ENCODE measurements at regions not wholly inside any gene's neighbourhood (a gene's known extent, or its start where the extent isn't known, plus 50 kb on each side); places are given as distances from the start of the nearest gene placed in this dataset.

DNA sequence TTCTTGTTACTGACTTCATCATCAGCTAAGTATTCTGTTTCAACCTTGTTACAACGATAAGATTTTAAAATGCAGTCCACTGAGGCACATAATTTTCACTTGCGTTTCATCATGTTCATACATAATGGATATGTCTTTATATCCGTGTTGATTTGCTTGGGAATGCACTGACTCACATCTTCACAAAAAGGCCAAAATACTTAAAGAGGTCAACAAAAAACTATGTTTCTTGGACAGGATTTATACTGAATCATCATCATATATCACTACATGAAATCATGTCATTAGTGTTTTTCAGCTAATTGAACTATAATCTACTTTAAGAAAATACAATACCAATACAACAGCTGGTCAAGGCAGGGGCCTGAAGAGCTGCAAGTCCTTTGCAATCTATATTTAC, 324.5 kb upstream of the KLF6 start:
- Histone ChIP-seq H3K27ac (ENCODE audit: extremely low read depth, low read depth, low read length) (no peak overlapping the region), H2AFZ (ENCODE audit: low read depth, low read length) (no peak overlapping the region), H3K4me1 (replicated peaks in 1 of 2; ENCODE audit: control insufficient read depth in 2 of 2, insufficient read depth in 2 of 2, low read length in 2 of 2) (no peaks in the 10 kb centered on the region), H3K79me2 (ENCODE audit: control insufficient read depth, insufficient read depth, low read length) (no peaks in the 10 kb centered on the region), H3K9ac (ENCODE audit: insufficient read depth in 1 of 2, low read depth in 2 of 2, low read length in 2 of 2) (no peak overlapping the region), H3K9me3 (replicated peaks; ENCODE audit: control insufficient read depth, insufficient read depth, low read depth, low read length) (no peaks in the 10 kb centered on the region), H4K20me1 (replicated peaks; ENCODE audit: control insufficient read depth, insufficient read depth, low read length) (no peaks in the 10 kb centered on the region), H3K27me3 (ENCODE audit: control insufficient read depth in 2 of 2, insufficient read depth in 2 of 2, low read length in 2 of 2) (no peaks in the 10 kb centered on the region), H3K4me3 (no peak overlapping the region), H3K4me2 (ENCODE audit: insufficient read depth, low read length) (no peak overlapping the region), H3K9me1 (ENCODE audit: control insufficient read depth, insufficient read depth, low read length) (no peaks in the 10 kb centered on the region), H3K36me3 (ENCODE audit: control insufficient read depth, insufficient read depth, low read length) (no peaks in the 10 kb centered on the region)
- ATAC-seq: no peak
- ChIA-PET CTCF (ENCODE audit: low intra/inter-chr PET ratio) (no interaction called here), POLR2A (no interaction called here)
- TF ChIP-seq ZNF197 (CRISPR knock-in tag; IDR thresholded peaks at IDR 0.05; ENCODE audit: low read depth) (no peak), ZNF41 (CRISPR knock-in tag; conservative IDR thresholded peaks at IDR 0.05) (no peak), ETV5 (CRISPR knock-in tag; IDR thresholded peaks at IDR 0.05; ENCODE audit: low read depth) (no peak), IRF1 (CRISPR knock-in tag; IDR thresholded peaks at IDR 0.05; ENCODE audit: borderline replicate concordance) (no peak)
- no TSS peak for BruUV-seq (replicated peaks)
- 2% methylated on average over 3 of the region's 3 CpGs for WGBS (ENCODE audit: insufficient coverage, low coverage, missing lambda C conversion rate)
- FAIRE-seq: no peak
- intact Hi-C loops (cut with micrococcal nuclease) (no loop called here), in situ Hi-C loops (cut with MboI) (no loop called here)
- DNase-seq (ENCODE audit: extremely low read depth in 1 of 4, low spot score in 3 of 4): no peak

DNA sequence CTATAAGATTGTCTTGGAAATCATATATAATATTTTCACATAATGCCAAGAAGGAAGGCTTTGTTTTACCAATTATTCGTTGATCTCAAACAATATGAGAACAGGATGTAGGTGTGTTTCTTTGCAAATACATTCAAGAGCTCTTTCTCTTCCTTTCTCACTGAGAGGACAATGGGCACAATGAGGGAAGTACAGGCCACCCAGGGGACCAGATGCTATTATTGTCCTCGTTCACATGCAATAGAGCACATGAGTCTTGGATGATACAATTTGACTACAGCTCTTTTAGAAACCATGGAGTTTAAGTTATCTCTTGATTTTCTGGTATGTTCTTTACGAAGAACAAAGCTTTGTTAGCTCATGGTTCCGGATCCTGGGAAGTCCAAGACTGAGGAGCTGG, 323.7 kb upstream of the KLF6 start:
- Histone ChIP-seq H3K79me2 (ENCODE audit: control insufficient read depth, insufficient read depth, low read length) (no peaks in the 10 kb centered on the region), H3K4me3 (no peak overlapping the region), H4K20me1 (replicated peaks; ENCODE audit: control insufficient read depth, insufficient read depth, low read length) (no peaks in the 10 kb centered on the region), H3K9ac (ENCODE audit: insufficient read depth in 1 of 2, low read depth in 2 of 2, low read length in 2 of 2) (no peak overlapping the region), H3K9me1 (ENCODE audit: control insufficient read depth, insufficient read depth, low read length) (no peaks in the 10 kb centered on the region), H3K27me3 (ENCODE audit: control insufficient read depth in 2 of 2, insufficient read depth in 2 of 2, low read length in 2 of 2) (no peaks in the 10 kb centered on the region), H3K4me1 (replicated peaks in 1 of 2; ENCODE audit: control insufficient read depth in 2 of 2, insufficient read depth in 2 of 2, low read length in 2 of 2) (no peaks in the 10 kb centered on the region), H3K9me3 (replicated peaks; ENCODE audit: control insufficient read depth, insufficient read depth, low read depth, low read length) (no peaks in the 10 kb centered on the region), H3K4me2 (ENCODE audit: insufficient read depth, low read length) (no peak overlapping the region), H3K36me3 (ENCODE audit: control insufficient read depth, insufficient read depth, low read length) (no peaks in the 10 kb centered on the region), H2AFZ (ENCODE audit: low read depth, low read length) (no peak overlapping the region), H3K27ac (ENCODE audit: extremely low read depth, low read depth, low read length) (no peak overlapping the region)
- ChIA-PET CTCF (ENCODE audit: low intra/inter-chr PET ratio) (no interaction called here), POLR2A (interaction anchor here (0.7 kb wide), 1 partner anchor 282 kb away, joined by 3 read pairs; no protein-coding TSS in a partner anchor)
- intact Hi-C loops (cut with micrococcal nuclease) (no loop called here), in situ Hi-C loops (cut with MboI) (no loop called here)
- DNase-seq (ENCODE audit: extremely low read depth in 1 of 4, low spot score in 3 of 4): no peak
- ATAC-seq: no peak
- no peak for FAIRE-seq
- BruUV-seq (replicated peaks): no TSS peak
- 4% methylated on average over 4 of the region's 4 CpGs for WGBS (ENCODE audit: insufficient coverage, low coverage, missing lambda C conversion rate)
- TF ChIP-seq, protein P1, sequence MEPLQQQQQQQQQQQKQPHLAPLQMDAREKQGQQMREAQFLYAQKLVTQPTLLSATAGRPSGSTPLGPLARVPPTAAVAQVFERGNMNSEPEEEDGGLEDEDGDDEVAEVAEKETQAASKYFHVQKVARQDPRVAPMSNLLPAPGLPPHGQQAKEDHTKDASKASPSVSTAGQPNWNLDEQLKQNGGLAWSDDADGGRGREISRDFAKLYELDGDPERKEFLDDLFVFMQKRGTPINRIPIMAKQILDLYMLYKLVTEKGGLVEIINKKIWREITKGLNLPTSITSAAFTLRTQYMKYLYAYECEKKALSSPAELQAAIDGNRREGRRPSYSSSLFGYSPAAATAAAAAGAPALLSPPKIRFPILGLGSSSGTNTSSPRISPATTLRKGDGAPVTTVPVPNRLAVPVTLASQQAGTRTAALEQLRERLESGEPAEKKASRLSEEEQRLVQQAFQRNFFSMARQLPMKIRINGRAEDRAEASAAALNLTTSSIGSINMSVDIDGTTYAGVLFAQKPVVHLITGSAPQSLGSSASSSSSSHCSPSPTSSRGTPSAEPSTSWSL (CRISPR knock-in tag; IDR thresholded peaks at IDR 0.05; ENCODE audit: borderline replicate concordance): no peak
- TF ChIP-seq RHOXF2B (CRISPR knock-in tag; conservative IDR thresholded peaks at IDR 0.05) (no peak), MYBL2 (IDR thresholded peaks at IDR 0.05; ENCODE audit: low read depth) (no peak), MYBL2 (CRISPR knock-in tag; IDR thresholded peaks at IDR 0.05; ENCODE audit: borderline replicate concordance) (no peak), NFXL1 (CRISPR knock-in tag; IDR thresholded peaks at IDR 0.05) (no peak), PHTF2 (CRISPR knock-in tag; IDR thresholded peaks at IDR 0.05) (no peak), ZBTB5 (IDR thresholded peaks at IDR 0.05) (no peak), RNF2 (IDR thresholded peaks at IDR 0.05) (no peak)

Measured in K562 (cell line).